RWPE1 (cell line): ENCODE measurements at regions not wholly inside any gene's neighbourhood (a gene's known extent, or its start where the extent isn't known, plus 50 kb on each side); places are given as distances from the start of the nearest gene placed in this dataset.

Experiments
- CTCF ChIA-PET: fragments of 350-600 bp; sonication (Branson Sonifier 250); formaldehyde crosslinking; extraction: SDS; loops from one replicate; lab custom pipeline; 2021; lab: Yijun Ruan, JAX
- POLR2A ChIA-PET: fragments of 400-600 bp; formaldehyde crosslinking; extraction: SDS; loops from one replicate; lab custom pipeline; 2020; ENCODE audit warnings: antibody characterized with exemption; ENCODE audit not compliant: low non-redundant PET; lab: Yijun Ruan, JAX
- DNase-seq: peaks from one replicate; pipeline ENCODE4 v3.0.0; 2012; ENCODE audit warnings: low spot score
- H3K27ac ChIP-seq: fragments of 450-650 bp; 2 replicates; pipeline ENCODE4 v1.5.1; 2017
- CTCF ChIP-seq: fragments of 450-650 bp; conservative IDR thresholded peaks from 2 replicates; pipeline ENCODE4 v1.5.1; 2017; ENCODE audit warnings: low read depth, mild to moderate bottlenecking

- DNase-seq, result no peak
- H3K27ac ChIP-seq, result no peak overlapping the region
- ChIA-PET CTCF (no interaction called here), POLR2A (no interaction called here)
- TF ChIP-seq CTCF, result no peak
Measured at GRCh38 chr20:10992731-10993130, 318.9 kb upstream of the JAG1 start.

DNA sequence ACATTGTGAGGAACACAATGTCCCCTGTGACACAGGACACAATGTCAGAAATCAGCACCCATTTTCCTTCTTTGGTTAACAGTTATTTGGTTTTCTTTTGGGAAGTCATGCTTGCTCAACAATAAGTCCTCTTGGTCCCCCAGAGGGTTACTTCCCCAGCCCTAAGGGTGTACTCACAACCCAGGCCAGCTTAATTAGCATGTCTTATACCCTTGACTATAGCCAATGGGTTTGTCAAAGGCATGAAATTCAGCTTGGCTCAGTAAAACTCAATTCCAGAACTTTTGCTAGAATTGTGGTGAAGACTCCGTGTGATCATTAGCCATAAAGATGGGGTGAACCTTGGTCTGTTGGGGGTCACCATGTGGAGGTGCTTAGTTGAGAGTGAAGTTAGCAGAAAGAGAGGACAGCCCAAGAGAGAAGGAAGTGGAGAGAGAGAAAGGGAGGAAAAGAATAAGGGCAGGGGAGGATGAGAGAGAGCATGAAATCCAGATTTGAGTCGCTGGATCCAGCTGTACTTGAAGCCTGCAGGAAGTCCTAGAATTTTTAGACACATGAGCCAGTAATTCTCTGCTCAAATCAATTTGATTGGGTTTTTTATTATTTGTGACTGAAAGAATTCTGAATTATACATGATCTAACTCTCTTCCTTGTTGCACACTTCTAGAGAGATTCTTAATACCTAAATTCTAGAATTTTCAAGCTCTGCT is 321.3 kb upstream of the JAG1 start:
- TF ChIP-seq CTCF, result no peak
- ChIA-PET CTCF (no interaction called here), POLR2A (no interaction called here)
- no peak for DNase-seq
- H3K27ac ChIP-seq, result no peak overlapping the region

GRCh38 chr20:10998476-10998875 is 324.7 kb upstream of the JAG1 start:
- H3K27ac ChIP-seq, result no peak overlapping the region
- DNase-seq, result no peak
- CTCF ChIA-PET, result no interaction called here
- POLR2A ChIA-PET, result no interaction called here
- TF ChIP-seq CTCF, result no peak

DNA sequence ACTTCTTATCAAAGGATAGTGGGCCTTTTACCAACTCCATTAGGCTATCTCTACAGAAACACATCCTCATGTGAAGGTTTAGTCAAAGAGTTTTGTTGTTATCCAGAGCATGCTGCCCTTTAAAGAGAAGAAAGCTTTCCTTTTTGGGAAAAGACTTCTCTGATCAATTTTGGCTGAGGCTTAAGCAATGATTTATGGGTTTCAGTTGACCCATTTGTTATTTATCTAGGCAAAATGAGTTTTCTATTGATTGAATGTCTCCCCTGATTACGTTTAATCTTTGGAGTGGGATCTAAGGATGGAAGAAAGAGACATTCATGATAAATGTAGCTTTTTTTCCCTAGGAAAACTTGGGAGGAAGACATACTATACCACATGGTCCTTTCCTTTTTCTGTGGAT is 326.6 kb upstream of the JAG1 start:
- DNase-seq, result no peak
- no peak overlapping the region for H3K27ac ChIP-seq
- CTCF ChIA-PET, result no interaction called here
- no peak for TF ChIP-seq CTCF
- POLR2A ChIA-PET, result no interaction called here

- ChIA-PET POLR2A (interaction anchor here (0.6 to 1.3 kb wide), 2 partner anchors 328 to 330 kb away, joined by 5 to 9 read pairs; partner anchors contain the start of gene JAG1), CTCF (no interaction called here)
- no peak for TF ChIP-seq CTCF
- peak overlapping the region; percentile 86 for H3K27ac ChIP-seq
- DNase-seq, result no peak
Measured at GRCh38 chr20:11001302-11001701, 327.5 kb upstream of the JAG1 start.

DNA sequence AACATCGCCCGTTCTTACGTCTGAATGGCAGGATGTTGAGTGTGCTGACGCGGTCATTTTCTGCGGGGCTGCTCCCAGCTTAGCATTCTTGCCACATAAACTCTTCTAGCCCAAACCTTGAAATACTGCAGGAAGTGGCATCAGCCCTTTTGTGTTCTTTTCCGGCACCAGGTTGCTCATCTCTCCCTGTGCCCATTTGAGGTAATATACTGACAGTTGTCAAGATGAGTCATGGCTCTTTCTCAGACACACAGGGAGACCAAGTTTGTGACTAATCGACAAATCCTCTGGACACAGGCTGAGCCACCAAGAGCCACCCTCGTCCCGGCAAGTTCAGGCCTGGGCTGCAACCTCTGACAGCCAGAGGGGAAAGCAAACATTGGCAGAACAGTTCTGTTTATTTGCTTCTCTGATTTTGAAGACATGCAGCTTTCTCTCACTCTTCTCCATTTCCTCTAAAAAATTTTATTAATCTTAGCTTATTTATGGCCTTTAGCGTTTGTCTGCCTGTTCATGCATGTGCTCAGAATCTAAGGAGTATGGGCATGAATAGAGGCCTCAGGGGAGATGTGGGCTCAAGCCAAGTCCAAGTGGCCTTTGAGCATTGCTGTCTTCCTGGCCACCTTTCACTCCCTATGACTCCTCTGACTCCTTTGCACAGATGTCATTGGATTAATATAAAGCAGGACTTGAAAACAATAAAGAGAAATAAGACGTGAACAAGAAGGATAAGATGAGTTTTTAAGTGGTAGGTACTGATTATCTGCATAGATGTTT is 328.2 kb upstream of the JAG1 start:
- TF ChIP-seq CTCF, result no peak
- ChIA-PET CTCF (interaction anchor here (0.6 kb wide), 1 partner anchor 8 kb away, joined by 3 read pairs; no protein-coding TSS in a partner anchor), POLR2A (interaction anchor here (0.6 to 1.3 kb wide), 2 partner anchors 328 to 331 kb away, joined by 5 to 9 read pairs; partner anchors contain the start of gene JAG1)
- H3K27ac ChIP-seq, result peak overlapping the region; percentile 86
- DNase-seq, result peak; percentile 96
